Activated T-cell treated with anti-CD3 and anti-CD28 coated beads, Interleukin-2, amount 50 U/mL, for 48 hours (primary cell): ENCODE measurements at regions not wholly inside any gene's neighbourhood (a gene's known extent, or its start where the extent isn't known, plus 50 kb on each side); places are given as distances from the start of the nearest gene placed in this dataset.

ENCODE experiments used
- DNase-seq, 2 experiments: peaks; one replicate each; pipeline ENCODE4 v3.0.0-alpha.2; 2020

- DNase-seq = no peak
Measured at GRCh38 chr11:105553025-105553424, 56.8 kb upstream of the GRIA4 start.

GRCh38 chr11:105548359-105548758 lies 61.5 kb upstream of the GRIA4 start:
- DNase-seq = no peak

- DNase-seq = no peak
Measured at GRCh38 chr11:105538588-105538987, 71.3 kb upstream of the GRIA4 start.

GRCh38 chr11:105537531-105537930 lies 72.3 kb upstream of the GRIA4 start:
- DNase-seq = no peak

- no peak for DNase-seq
Measured at GRCh38 chr11:105524286-105524685, 85.6 kb upstream of the GRIA4 start.

- no peak for DNase-seq
Measured at GRCh38 chr11:105520706-105521345, 89.0 kb upstream of the GRIA4 start.

GRCh38 chr11:105507496-105508254 lies 102.2 kb upstream of the GRIA4 start:
- no peak for DNase-seq

GRCh38 chr11:105492010-105492409 lies 117.9 kb upstream of the GRIA4 start:
- no peak for DNase-seq

- DNase-seq = no peak
Measured at GRCh38 chr11:105491394-105491793, 118.5 kb upstream of the GRIA4 start.

- no peak for DNase-seq
Measured at GRCh38 chr11:105490333-105490732, 119.5 kb upstream of the GRIA4 start.

- no peak for DNase-seq
Measured at GRCh38 chr11:105489446-105489845, 120.4 kb upstream of the GRIA4 start.

GRCh38 chr11:105486929-105487328 lies 122.9 kb upstream of the GRIA4 start:
- DNase-seq = no peak

GRCh38 chr11:105469931-105470330 lies 139.9 kb upstream of the GRIA4 start:
- DNase-seq = no peak

GRCh38 chr11:105468154-105468553 lies 141.7 kb upstream of the GRIA4 start:
- DNase-seq = no peak

- DNase-seq = no peak
Measured at GRCh38 chr11:105466582-105467228, 143.2 kb upstream of the GRIA4 start.

GRCh38 chr11:105458071-105458470 lies 151.8 kb upstream of the GRIA4 start:
- no peak for DNase-seq

- DNase-seq = no peak
Measured at GRCh38 chr11:105456950-105457349, 152.9 kb upstream of the GRIA4 start.

GRCh38 chr11:105449100-105449734 lies 160.7 kb upstream of the GRIA4 start:
- no peak for DNase-seq

- DNase-seq = no peak
Measured at GRCh38 chr11:105448703-105449079, 161.2 kb upstream of the GRIA4 start.

- DNase-seq = peak; percentile 38 to 41
Measured at GRCh38 chr11:105447936-105448702, 161.8 kb upstream of the GRIA4 start.

- DNase-seq = no peak
Measured at GRCh38 chr11:105443623-105444022, 166.2 kb upstream of the GRIA4 start.

- no peak for DNase-seq
Measured at GRCh38 chr11:105432241-105432995, 177.5 kb upstream of the GRIA4 start.
